ENCODE measurements at regions not wholly inside any gene's neighbourhood (a gene's known extent, or its start where the extent isn't known, plus 50 kb on each side); places are given as distances from the start of the nearest gene placed in this dataset.

DNA sequence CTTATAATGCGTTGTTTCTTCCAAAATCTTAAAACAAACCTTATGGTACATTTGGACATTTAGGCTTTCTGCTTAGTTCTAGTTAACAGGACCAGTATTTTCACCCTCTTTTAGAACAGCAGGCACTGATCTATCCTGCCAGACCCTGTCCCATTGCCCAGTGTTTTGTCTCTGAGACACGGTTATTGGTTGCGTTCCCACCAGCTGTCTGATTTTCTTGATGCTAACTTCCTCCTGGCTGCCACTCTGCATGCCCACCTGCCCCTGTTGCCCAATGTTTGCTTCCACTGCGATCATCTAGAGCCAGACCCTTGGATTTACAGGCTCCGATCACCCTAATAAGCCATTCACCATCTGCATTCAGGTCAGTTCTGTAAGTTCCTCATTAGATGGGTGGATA, 506.0 kb upstream of the CDH6 start:
- H3K27ac ChIP-seq = no peak overlapping the region
- H3K4me3 ChIP-seq = no peak overlapping the region
- WGBS, 2 donors (ENCODE audit: low coverage in 1 of 2) = 91% methylated on average over 5 of the region's 5 CpGs
- no peak for DNase-seq
- TF ChIP-seq POLR2A (IDR thresholded peaks at IDR 0.05) = no peak
- no peak for TF ChIP-seq POLR2AphosphoS5 (IDR thresholded peaks at IDR 0.05)
- TF ChIP-seq, protein P1, sequence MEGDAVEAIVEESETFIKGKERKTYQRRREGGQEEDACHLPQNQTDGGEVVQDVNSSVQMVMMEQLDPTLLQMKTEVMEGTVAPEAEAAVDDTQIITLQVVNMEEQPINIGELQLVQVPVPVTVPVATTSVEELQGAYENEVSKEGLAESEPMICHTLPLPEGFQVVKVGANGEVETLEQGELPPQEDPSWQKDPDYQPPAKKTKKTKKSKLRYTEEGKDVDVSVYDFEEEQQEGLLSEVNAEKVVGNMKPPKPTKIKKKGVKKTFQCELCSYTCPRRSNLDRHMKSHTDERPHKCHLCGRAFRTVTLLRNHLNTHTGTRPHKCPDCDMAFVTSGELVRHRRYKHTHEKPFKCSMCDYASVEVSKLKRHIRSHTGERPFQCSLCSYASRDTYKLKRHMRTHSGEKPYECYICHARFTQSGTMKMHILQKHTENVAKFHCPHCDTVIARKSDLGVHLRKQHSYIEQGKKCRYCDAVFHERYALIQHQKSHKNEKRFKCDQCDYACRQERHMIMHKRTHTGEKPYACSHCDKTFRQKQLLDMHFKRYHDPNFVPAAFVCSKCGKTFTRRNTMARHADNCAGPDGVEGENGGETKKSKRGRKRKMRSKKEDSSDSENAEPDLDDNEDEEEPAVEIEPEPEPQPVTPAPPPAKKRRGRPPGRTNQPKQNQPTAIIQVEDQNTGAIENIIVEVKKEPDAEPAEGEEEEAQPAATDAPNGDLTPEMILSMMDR (IDR thresholded peaks at IDR 0.05) = no peak
- TF ChIP-seq EP300 (IDR thresholded peaks at IDR 0.05; ENCODE audit: low read depth) = no peak
- H3K9me3 ChIP-seq = no peaks in the 10 kb centered on the region
- no peaks in the 10 kb centered on the region for H3K27me3 ChIP-seq
- no peaks in the 10 kb centered on the region for H3K36me3 ChIP-seq
- intact Hi-C loops (cut with DNase I; ENCODE audit: low total_unique reads) (no loop called here), in situ Hi-C loops (cut with MboI; ENCODE audit: low pct_ligation_motif_present in 1 of 4, low pct_unique_long_range_greater_than_20kb in 1 of 4, low sequenced_read_pairs in 3 of 4) (no loop called here)
- H3K4me1 ChIP-seq = no peaks in the 10 kb centered on the region

DNA sequence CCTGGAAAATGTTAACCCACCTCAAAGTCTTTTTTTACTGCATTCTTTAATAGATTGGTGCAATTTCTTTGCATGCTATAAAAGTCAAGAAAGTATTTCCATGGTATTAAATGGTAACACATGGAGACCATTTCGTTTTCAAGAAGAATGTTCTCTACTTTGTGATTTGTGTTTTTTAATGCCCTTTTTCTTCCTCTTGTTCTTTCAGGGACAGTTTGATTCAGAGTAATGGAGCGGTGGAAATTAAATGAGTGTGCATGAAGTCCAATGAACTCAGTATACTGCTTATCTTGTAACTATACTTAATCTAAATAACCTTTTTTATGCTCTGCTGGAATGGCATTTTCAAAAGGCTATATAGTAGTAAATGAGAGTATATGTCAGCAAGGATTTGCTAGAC, 507.0 kb upstream of the CDH6 start:
- Histone ChIP-seq H3K27me3 (no peaks in the 10 kb centered on the region), H3K4me1 (no peaks in the 10 kb centered on the region), H3K4me3 (no peak overlapping the region), H3K9me3 (no peaks in the 10 kb centered on the region), H3K36me3 (no peaks in the 10 kb centered on the region), H3K27ac (no peak overlapping the region)
- TF ChIP-seq EP300 (IDR thresholded peaks at IDR 0.05; ENCODE audit: low read depth) (no peak), POLR2AphosphoS5 (IDR thresholded peaks at IDR 0.05) (no peak), POLR2A (IDR thresholded peaks at IDR 0.05) (no peak)
- TF ChIP-seq, protein P1 (IDR thresholded peaks at IDR 0.05) = no peak
- intact Hi-C loops (cut with DNase I; ENCODE audit: low total_unique reads) (no loop called here), in situ Hi-C loops (cut with MboI; ENCODE audit: low pct_ligation_motif_present in 1 of 4, low pct_unique_long_range_greater_than_20kb in 1 of 4, low sequenced_read_pairs in 3 of 4) (no loop called here)
- 49 to 64% methylated on average over 2 of the region's 2 CpGs for WGBS, 2 donors (ENCODE audit: low coverage in 1 of 2)
- DNase-seq = no peak

DNA sequence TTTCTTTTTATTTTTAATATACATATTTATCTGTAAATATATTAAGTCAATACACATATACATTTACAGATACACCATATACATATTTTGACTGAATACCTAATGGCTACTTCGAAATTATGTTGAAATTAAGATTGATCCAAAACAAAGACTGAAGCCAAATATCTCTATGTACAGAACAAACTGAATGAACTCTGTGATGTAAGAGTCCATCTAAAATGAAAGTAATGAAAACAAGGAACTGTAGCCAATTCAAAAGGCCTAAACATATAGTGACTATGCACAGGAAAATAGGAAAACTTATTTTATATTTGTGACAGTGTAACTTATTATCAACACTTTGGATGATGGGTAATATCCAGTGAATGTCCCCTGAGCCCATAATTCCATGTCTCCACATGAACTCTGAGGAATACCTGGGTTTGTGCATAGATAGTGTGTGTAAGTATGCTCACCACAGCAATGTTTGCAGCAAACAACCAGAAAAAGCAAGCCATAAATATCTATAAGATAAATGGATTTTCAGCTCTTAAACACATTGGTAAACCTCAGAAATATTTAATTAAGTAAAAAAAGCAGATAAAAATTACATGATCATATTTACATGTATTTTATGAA, 517.2 kb upstream of the CDH6 start:
- in situ Hi-C loops (cut with MboI; ENCODE audit: low pct_ligation_motif_present in 1 of 4, low pct_unique_long_range_greater_than_20kb in 1 of 4, low sequenced_read_pairs in 3 of 4) (no loop called here), intact Hi-C loops (cut with DNase I; ENCODE audit: low total_unique reads) (no loop called here)
- no peak overlapping the region for H3K4me3 ChIP-seq
- no peaks in the 10 kb centered on the region for H3K27me3 ChIP-seq
- no peak overlapping the region for H3K27ac ChIP-seq
- H3K9me3 ChIP-seq = peaks cover 0 to 4% of the 10 kb centered on the region in 2 donors
- H3K36me3 ChIP-seq = no peaks in the 10 kb centered on the region
- WGBS, 2 donors (ENCODE audit: low coverage in 1 of 2) = 23 to 42% methylated on average over 1 of the region's 1 CpG
- no peaks in the 10 kb centered on the region for H3K4me1 ChIP-seq
- TF ChIP-seq POLR2AphosphoS5 (IDR thresholded peaks at IDR 0.05) (no peak), POLR2A (IDR thresholded peaks at IDR 0.05) (no peak), EP300 (IDR thresholded peaks at IDR 0.05; ENCODE audit: low read depth) (no peak)
- TF ChIP-seq, protein P1 (IDR thresholded peaks at IDR 0.05) = no peak
- DNase-seq = no peak

DNA sequence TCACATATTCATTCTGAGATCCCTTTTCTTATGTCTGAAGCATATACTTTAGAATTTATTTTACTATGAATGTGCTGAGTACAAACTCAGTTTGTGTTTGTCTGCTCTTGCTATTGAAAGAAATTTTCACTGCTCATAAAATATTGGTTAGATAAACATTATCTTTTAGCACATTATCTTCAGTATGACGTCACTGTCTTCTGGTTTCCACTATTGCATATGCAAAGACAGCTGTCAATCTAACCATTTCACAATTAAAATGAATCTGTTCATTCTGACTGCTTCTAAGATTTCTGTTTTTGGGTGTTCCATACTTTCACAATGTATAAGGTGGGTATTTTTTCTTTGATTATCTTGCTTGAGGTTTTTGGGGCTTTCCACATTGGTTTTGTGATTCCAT, 526.2 kb upstream of the CDH6 start:
- no peaks in the 10 kb centered on the region for H3K9me3 ChIP-seq
- no peaks in the 10 kb centered on the region for H3K27me3 ChIP-seq
- H3K36me3 ChIP-seq = no peaks in the 10 kb centered on the region
- no peak overlapping the region for H3K4me3 ChIP-seq
- WGBS, 2 donors (ENCODE audit: low coverage in 1 of 2) = 23 to 34% methylated on average over 1 of the region's 1 CpG
- intact Hi-C loops (cut with DNase I; ENCODE audit: low total_unique reads) = no loop called here
- in situ Hi-C loops (cut with MboI; ENCODE audit: low pct_ligation_motif_present in 1 of 4, low pct_unique_long_range_greater_than_20kb in 1 of 4, low sequenced_read_pairs in 3 of 4) = no loop called here
- no peak overlapping the region for H3K27ac ChIP-seq
- no peak for DNase-seq
- no peak for TF ChIP-seq POLR2A (IDR thresholded peaks at IDR 0.05)
- no peak for TF ChIP-seq POLR2AphosphoS5 (IDR thresholded peaks at IDR 0.05)
- TF ChIP-seq, protein P1 (IDR thresholded peaks at IDR 0.05) = no peak
- TF ChIP-seq EP300 (IDR thresholded peaks at IDR 0.05; ENCODE audit: low read depth) = no peak
- no peaks in the 10 kb centered on the region for H3K4me1 ChIP-seq
